ENCODE measurements at regions not wholly inside any gene's neighbourhood (a gene's known extent, or its start where the extent isn't known, plus 50 kb on each side); places are given as distances from the start of the nearest gene placed in this dataset.

DNA sequence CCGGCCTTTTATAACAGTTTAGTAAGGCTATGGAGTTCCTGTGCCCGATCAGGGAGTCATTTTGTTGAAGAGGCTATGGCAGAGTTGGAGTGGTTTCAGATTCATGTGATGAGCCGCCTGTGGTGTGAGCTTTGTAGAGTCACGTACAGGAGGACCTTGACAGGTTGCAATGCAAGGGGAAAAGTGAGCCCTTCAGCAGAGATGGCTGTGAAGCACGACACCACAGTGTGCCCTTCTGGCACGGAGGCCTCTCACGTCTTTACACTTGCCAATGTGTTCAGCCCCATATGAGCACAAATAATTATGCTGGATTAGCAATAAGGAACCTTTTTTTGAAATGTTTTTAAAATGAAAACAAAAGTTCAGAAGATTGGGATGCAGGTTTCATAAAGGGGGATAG, 499.8 kb downstream of the LIG4 start:
- no peak for TF ChIP-seq POLR2AphosphoS5 (IDR thresholded peaks at IDR 0.05)
- TF ChIP-seq, protein P1, sequence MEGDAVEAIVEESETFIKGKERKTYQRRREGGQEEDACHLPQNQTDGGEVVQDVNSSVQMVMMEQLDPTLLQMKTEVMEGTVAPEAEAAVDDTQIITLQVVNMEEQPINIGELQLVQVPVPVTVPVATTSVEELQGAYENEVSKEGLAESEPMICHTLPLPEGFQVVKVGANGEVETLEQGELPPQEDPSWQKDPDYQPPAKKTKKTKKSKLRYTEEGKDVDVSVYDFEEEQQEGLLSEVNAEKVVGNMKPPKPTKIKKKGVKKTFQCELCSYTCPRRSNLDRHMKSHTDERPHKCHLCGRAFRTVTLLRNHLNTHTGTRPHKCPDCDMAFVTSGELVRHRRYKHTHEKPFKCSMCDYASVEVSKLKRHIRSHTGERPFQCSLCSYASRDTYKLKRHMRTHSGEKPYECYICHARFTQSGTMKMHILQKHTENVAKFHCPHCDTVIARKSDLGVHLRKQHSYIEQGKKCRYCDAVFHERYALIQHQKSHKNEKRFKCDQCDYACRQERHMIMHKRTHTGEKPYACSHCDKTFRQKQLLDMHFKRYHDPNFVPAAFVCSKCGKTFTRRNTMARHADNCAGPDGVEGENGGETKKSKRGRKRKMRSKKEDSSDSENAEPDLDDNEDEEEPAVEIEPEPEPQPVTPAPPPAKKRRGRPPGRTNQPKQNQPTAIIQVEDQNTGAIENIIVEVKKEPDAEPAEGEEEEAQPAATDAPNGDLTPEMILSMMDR (IDR thresholded peaks at IDR 0.05; ENCODE audit: poor library complexity, severe bottlenecking): no peak

Data from neural cell (in vitro differentiated cells).